ENCODE measurements at regions not wholly inside any gene's neighbourhood (a gene's known extent, or its start where the extent isn't known, plus 50 kb on each side); places are given as distances from the start of the nearest gene placed in this dataset.

GRCh38 chr3:72147600-72147999, 362.7 kb upstream of the PROK2 start:
- H3K4me3 ChIP-seq (ENCODE audit: low read length): no peak overlapping the region
- no peaks in the 10 kb centered on the region for H3K9me3 ChIP-seq (ENCODE audit: low read length)
- H2AFZ ChIP-seq (ENCODE audit: low read depth, low read length): no peak overlapping the region
- peaks cover 8% of the 10 kb centered on the region for H3K4me1 ChIP-seq (ENCODE audit: insufficient read depth, low read length)
- no peaks in the 10 kb centered on the region for H3K36me3 ChIP-seq (ENCODE audit: insufficient read depth, low read length)
- H3K27me3 ChIP-seq (ENCODE audit: insufficient read depth, low read length): no peaks in the 10 kb centered on the region

- Histone ChIP-seq H3K36me3 (ENCODE audit: insufficient read depth, low read length) (no peaks in the 10 kb centered on the region), H3K4me1 (ENCODE audit: insufficient read depth, low read length) (peaks cover 8% of the 10 kb centered on the region), H3K4me3 (ENCODE audit: low read length) (no peak overlapping the region), H2AFZ (ENCODE audit: low read depth, low read length) (no peak overlapping the region), H3K9me3 (ENCODE audit: low read length) (no peaks in the 10 kb centered on the region), H3K27me3 (ENCODE audit: insufficient read depth, low read length) (no peaks in the 10 kb centered on the region)
Observed at GRCh38 chr3:72145506-72146380, 360.8 kb upstream of the PROK2 start.

DNA sequence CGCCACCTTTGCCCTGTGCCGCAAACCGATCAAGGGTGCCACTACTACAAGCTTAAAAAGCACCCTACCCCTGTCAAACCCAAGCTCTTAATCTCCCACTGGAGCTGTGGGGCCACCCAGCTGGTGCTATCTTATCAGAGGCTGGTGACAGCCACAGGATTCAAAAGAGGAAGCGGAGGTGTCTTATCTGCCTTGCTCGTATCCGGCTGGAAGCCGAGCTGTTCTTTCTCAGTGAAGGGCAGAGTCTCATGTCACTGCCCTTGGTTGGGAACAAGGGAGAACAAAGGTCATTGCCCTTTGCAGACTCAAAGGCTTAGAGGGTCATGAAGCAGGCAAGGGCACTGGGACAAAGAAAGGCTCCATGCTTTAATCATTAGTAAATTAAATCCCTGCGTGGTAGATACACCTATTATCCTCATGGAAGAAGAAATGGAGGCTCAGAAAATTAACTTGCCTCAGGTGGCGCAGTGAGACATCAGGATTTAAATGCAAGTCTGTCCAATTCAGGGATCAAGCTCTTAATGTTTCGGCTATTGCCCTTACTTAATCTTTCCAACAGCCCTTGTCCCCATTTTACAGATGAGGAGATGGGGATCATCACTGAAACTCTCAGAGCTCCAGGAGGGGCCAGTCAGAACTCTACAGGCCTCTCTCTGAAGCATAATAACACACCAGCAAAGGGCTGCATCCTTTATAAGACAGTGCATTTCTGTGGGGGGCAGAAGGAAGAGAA, 360.0 kb upstream of the PROK2 start:
- Histone ChIP-seq H2AFZ (ENCODE audit: low read depth, low read length) (no peak overlapping the region), H3K36me3 (ENCODE audit: insufficient read depth, low read length) (no peaks in the 10 kb centered on the region), H3K9me3 (ENCODE audit: low read length) (no peaks in the 10 kb centered on the region), H3K4me1 (ENCODE audit: insufficient read depth, low read length) (peaks cover 8% of the 10 kb centered on the region), H3K4me3 (ENCODE audit: low read length) (no peak overlapping the region), H3K27me3 (ENCODE audit: insufficient read depth, low read length) (no peaks in the 10 kb centered on the region)

- Histone ChIP-seq H2AFZ (ENCODE audit: low read depth, low read length) (no peak overlapping the region), H3K36me3 (ENCODE audit: insufficient read depth, low read length) (no peaks in the 10 kb centered on the region), H3K27me3 (ENCODE audit: insufficient read depth, low read length) (no peaks in the 10 kb centered on the region), H3K4me1 (ENCODE audit: insufficient read depth, low read length) (peaks cover 8% of the 10 kb centered on the region), H3K9me3 (ENCODE audit: low read length) (no peaks in the 10 kb centered on the region), H3K4me3 (ENCODE audit: low read length) (no peak overlapping the region)
Observed at GRCh38 chr3:72143966-72144717, 359.2 kb upstream of the PROK2 start.

- Histone ChIP-seq H3K4me3 (ENCODE audit: low read length) (no peak overlapping the region), H3K27me3 (ENCODE audit: insufficient read depth, low read length) (no peaks in the 10 kb centered on the region), H3K4me1 (ENCODE audit: insufficient read depth, low read length) (peaks cover 8% of the 10 kb centered on the region), H3K36me3 (ENCODE audit: insufficient read depth, low read length) (no peaks in the 10 kb centered on the region), H2AFZ (ENCODE audit: low read depth, low read length) (no peak overlapping the region), H3K9me3 (ENCODE audit: low read length) (no peaks in the 10 kb centered on the region)
Observed at GRCh38 chr3:72143322-72143721, 358.4 kb upstream of the PROK2 start.

- Histone ChIP-seq H2AFZ (ENCODE audit: low read depth, low read length) (no peak overlapping the region), H3K4me1 (ENCODE audit: insufficient read depth, low read length) (peaks cover 8% of the 10 kb centered on the region), H3K27me3 (ENCODE audit: insufficient read depth, low read length) (no peaks in the 10 kb centered on the region), H3K9me3 (ENCODE audit: low read length) (no peaks in the 10 kb centered on the region), H3K4me3 (ENCODE audit: low read length) (no peak overlapping the region), H3K36me3 (ENCODE audit: insufficient read depth, low read length) (no peaks in the 10 kb centered on the region)
Observed at GRCh38 chr3:72142028-72142427, 357.1 kb upstream of the PROK2 start.

GRCh38 chr3:72141264-72141663, 356.3 kb upstream of the PROK2 start:
- no peaks in the 10 kb centered on the region for H3K36me3 ChIP-seq (ENCODE audit: insufficient read depth, low read length)
- H3K9me3 ChIP-seq (ENCODE audit: low read length): no peaks in the 10 kb centered on the region
- no peaks in the 10 kb centered on the region for H3K27me3 ChIP-seq (ENCODE audit: insufficient read depth, low read length)
- no peak overlapping the region for H2AFZ ChIP-seq (ENCODE audit: low read depth, low read length)
- H3K4me3 ChIP-seq (ENCODE audit: low read length): no peak overlapping the region
- peaks cover 8% of the 10 kb centered on the region for H3K4me1 ChIP-seq (ENCODE audit: insufficient read depth, low read length)

- Histone ChIP-seq H3K4me3 (ENCODE audit: low read length) (no peak overlapping the region), H3K4me1 (ENCODE audit: insufficient read depth, low read length) (no peaks in the 10 kb centered on the region), H2AFZ (ENCODE audit: low read depth, low read length) (no peak overlapping the region), H3K27me3 (ENCODE audit: insufficient read depth, low read length) (no peaks in the 10 kb centered on the region), H3K9me3 (ENCODE audit: low read length) (no peaks in the 10 kb centered on the region), H3K36me3 (ENCODE audit: insufficient read depth, low read length) (no peaks in the 10 kb centered on the region)
Observed at GRCh38 chr3:72139316-72139715, 354.4 kb upstream of the PROK2 start.

- H3K9me3 ChIP-seq (ENCODE audit: low read length): no peaks in the 10 kb centered on the region
- H2AFZ ChIP-seq (ENCODE audit: low read depth, low read length): no peak overlapping the region
- H3K27me3 ChIP-seq (ENCODE audit: insufficient read depth, low read length): no peaks in the 10 kb centered on the region
- H3K4me3 ChIP-seq (ENCODE audit: low read length): no peak overlapping the region
- no peaks in the 10 kb centered on the region for H3K4me1 ChIP-seq (ENCODE audit: insufficient read depth, low read length)
- H3K36me3 ChIP-seq (ENCODE audit: insufficient read depth, low read length): no peaks in the 10 kb centered on the region
Observed at GRCh38 chr3:72137865-72138861, 353.2 kb upstream of the PROK2 start.

- Histone ChIP-seq H3K36me3 (ENCODE audit: insufficient read depth, low read length) (no peaks in the 10 kb centered on the region), H3K27me3 (ENCODE audit: insufficient read depth, low read length) (no peaks in the 10 kb centered on the region), H3K4me1 (ENCODE audit: insufficient read depth, low read length) (no peaks in the 10 kb centered on the region), H2AFZ (ENCODE audit: low read depth, low read length) (no peak overlapping the region), H3K9me3 (ENCODE audit: low read length) (no peaks in the 10 kb centered on the region), H3K4me3 (ENCODE audit: low read length) (no peak overlapping the region)
Observed at GRCh38 chr3:72135636-72136035, 350.7 kb upstream of the PROK2 start.

DNA sequence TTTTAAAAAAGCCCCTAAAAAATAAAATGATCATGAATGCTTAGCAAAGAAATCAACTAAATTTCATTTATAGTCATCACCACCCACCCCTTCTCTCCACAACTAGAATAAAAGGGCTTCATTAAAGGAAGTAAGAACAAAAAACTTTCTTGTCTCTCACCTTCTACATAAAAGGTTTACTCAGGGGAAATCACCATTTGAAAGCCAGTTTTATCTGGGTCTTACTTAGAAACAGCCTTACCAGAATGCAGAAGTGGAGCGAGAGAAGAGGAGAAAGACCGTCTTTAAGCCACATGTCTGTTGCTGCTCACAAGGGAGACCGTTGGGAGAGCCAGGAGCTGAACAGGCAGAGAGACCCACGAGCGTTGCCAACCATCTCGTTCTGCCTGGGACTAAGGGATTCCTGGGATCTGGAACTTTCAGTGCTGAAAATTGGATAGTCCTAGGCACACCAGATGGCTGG, 350.1 kb upstream of the PROK2 start:
- Histone ChIP-seq H2AFZ (ENCODE audit: low read depth, low read length) (no peak overlapping the region), H3K27me3 (ENCODE audit: insufficient read depth, low read length) (no peaks in the 10 kb centered on the region), H3K36me3 (ENCODE audit: insufficient read depth, low read length) (no peaks in the 10 kb centered on the region), H3K4me1 (ENCODE audit: insufficient read depth, low read length) (no peaks in the 10 kb centered on the region), H3K4me3 (ENCODE audit: low read length) (no peak overlapping the region), H3K9me3 (ENCODE audit: low read length) (no peaks in the 10 kb centered on the region)

GRCh38 chr3:72133329-72134011, 348.5 kb upstream of the PROK2 start:
- Histone ChIP-seq H3K36me3 (ENCODE audit: insufficient read depth, low read length) (no peaks in the 10 kb centered on the region), H3K27me3 (ENCODE audit: insufficient read depth, low read length) (no peaks in the 10 kb centered on the region), H2AFZ (ENCODE audit: low read depth, low read length) (no peak overlapping the region), H3K4me3 (ENCODE audit: low read length) (no peak overlapping the region), H3K4me1 (ENCODE audit: insufficient read depth, low read length) (no peaks in the 10 kb centered on the region), H3K9me3 (ENCODE audit: low read length) (no peaks in the 10 kb centered on the region)

Data from neuron (in vitro differentiated cells).